ENCODE measurements at regions not wholly inside any gene's neighbourhood (a gene's known extent, or its start where the extent isn't known, plus 50 kb on each side); places are given as distances from the start of the nearest gene placed in this dataset.

DNA sequence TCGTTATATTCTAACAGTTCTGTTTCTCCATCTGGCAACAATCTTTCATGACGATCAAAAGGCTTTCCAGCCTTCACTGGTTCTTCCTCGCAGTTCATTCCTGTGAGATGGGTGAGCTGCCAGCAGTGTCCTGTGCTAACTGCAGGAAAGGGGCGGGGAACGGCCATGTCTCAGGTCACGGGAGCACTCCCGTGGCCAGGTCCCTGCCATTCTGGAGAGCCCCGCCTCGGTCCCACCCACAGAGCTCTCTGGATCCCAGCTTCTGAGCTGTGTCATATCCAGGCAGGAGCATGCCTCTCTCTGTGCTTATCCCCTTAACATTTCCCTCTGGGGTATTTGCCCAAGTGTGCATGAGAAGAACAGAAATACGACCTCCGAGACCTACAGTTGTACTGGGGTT is 297.8 kb upstream of the IRX2 start:
- no peak overlapping the region for H3K4me3 Mint-ChIP-seq
- Histone ChIP-seq H4K20me1 (ENCODE audit: insufficient read depth, low read length) (no peaks in the 10 kb centered on the region), H3K4me1 (ENCODE audit: control insufficient read depth in 1 of 2, insufficient read depth in 2 of 2, low read length in 2 of 2) (no peaks in the 10 kb centered on the region), H3K9me3 (replicated peaks in 1 of 2; ENCODE audit: control insufficient read depth in 1 of 2, insufficient read depth in 1 of 2, low read length in 2 of 2) (peaks cover 0 to 30% of the 10 kb centered on the region in 2 donors), H3K36me3 (replicated peaks in 1 of 2; ENCODE audit: control insufficient read depth in 1 of 2, insufficient read depth in 2 of 2, low read length in 2 of 2) (no peaks in the 10 kb centered on the region), H3K9ac (ENCODE audit: insufficient read depth, low read length, poor library complexity, severe bottlenecking) (no peak overlapping the region), H2AFZ (ENCODE audit: insufficient read depth, low read depth, low read length, poor library complexity, severe bottlenecking) (no peak overlapping the region), H3K27ac (ENCODE audit: low read depth in 1 of 2, low read length in 2 of 2) (no peak overlapping the region), H3K4me3 (replicated peaks in 1 of 3; ENCODE audit: low read depth in 2 of 3, low read length in 3 of 3) (no peak overlapping the region), H3K4me2 (replicated peaks; ENCODE audit: extremely low read depth, low read length, poor library complexity, severe bottlenecking) (no peak overlapping the region), H3K27me3 (ENCODE audit: control insufficient read depth in 2 of 2, insufficient read depth in 2 of 2, low read length in 2 of 2) (no peaks in the 10 kb centered on the region), H3K79me2 (ENCODE audit: insufficient read depth, low read length) (no peaks in the 10 kb centered on the region)
- H3K27me3 Mint-ChIP-seq (ENCODE audit: low read depth in 3 of 3) = no peaks in the 10 kb centered on the region
- H3K9me3 Mint-ChIP-seq = peaks cover 0 to 18% (median 14%) of the 10 kb centered on the region in 7 donors
- TF ChIP-seq, protein P1, sequence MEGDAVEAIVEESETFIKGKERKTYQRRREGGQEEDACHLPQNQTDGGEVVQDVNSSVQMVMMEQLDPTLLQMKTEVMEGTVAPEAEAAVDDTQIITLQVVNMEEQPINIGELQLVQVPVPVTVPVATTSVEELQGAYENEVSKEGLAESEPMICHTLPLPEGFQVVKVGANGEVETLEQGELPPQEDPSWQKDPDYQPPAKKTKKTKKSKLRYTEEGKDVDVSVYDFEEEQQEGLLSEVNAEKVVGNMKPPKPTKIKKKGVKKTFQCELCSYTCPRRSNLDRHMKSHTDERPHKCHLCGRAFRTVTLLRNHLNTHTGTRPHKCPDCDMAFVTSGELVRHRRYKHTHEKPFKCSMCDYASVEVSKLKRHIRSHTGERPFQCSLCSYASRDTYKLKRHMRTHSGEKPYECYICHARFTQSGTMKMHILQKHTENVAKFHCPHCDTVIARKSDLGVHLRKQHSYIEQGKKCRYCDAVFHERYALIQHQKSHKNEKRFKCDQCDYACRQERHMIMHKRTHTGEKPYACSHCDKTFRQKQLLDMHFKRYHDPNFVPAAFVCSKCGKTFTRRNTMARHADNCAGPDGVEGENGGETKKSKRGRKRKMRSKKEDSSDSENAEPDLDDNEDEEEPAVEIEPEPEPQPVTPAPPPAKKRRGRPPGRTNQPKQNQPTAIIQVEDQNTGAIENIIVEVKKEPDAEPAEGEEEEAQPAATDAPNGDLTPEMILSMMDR (IDR thresholded peaks at IDR 0.05) = no peak
- no peaks in the 10 kb centered on the region for H3K36me3 Mint-ChIP-seq
- intact Hi-C loops (cut with micrococcal nuclease) = no loop called here
- H3K27ac Mint-ChIP-seq = no peak overlapping the region
- H3K4me1 Mint-ChIP-seq = no peaks in the 10 kb centered on the region
- DNase-seq = no peak
- WGBS (ENCODE audit: insufficient coverage) = 81% methylated on average over 8 of the region's 11 CpGs

DNA sequence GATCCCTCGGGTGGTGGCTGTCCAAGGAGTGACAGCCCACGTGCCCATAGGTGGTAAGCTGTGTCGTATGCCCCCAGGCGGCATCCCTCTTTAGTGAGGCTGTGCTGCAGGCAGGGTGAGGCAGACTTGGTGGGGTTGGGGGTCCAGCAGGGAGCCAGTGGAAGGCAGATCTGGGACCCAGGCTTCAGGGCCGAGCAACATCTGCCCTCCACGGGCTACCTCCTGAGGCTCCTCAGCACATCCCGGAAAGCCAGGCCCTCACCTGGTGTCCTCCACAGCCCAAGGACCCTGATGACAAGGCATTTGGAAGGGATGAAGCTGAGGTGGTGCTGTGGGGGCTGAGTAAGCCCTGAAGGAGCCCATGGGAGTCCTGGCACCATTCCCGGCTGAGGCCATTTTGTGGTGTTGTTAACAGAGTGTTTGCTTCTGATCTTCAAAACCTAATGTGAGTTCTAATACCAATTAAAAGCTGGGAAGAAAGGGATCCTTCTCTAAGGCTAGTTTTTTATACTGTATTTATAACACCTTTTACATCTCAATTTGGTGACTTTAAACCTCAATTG is 295.8 kb upstream of the IRX2 start:
- no peak for DNase-seq
- Histone ChIP-seq H3K4me3 (replicated peaks in 1 of 3; ENCODE audit: low read depth in 2 of 3, low read length in 3 of 3) (no peak overlapping the region), H3K79me2 (ENCODE audit: insufficient read depth, low read length) (no peaks in the 10 kb centered on the region), H3K36me3 (replicated peaks in 1 of 2; ENCODE audit: control insufficient read depth in 1 of 2, insufficient read depth in 2 of 2, low read length in 2 of 2) (no peaks in the 10 kb centered on the region), H3K27me3 (ENCODE audit: control insufficient read depth in 2 of 2, insufficient read depth in 2 of 2, low read length in 2 of 2) (no peaks in the 10 kb centered on the region), H3K27ac (ENCODE audit: low read depth in 1 of 2, low read length in 2 of 2) (no peak overlapping the region), H3K9ac (ENCODE audit: insufficient read depth, low read length, poor library complexity, severe bottlenecking) (no peak overlapping the region), H3K9me3 (replicated peaks in 1 of 2; ENCODE audit: control insufficient read depth in 1 of 2, insufficient read depth in 1 of 2, low read length in 2 of 2) (peaks cover 0 to 37% of the 10 kb centered on the region in 2 donors), H3K4me2 (replicated peaks; ENCODE audit: extremely low read depth, low read length, poor library complexity, severe bottlenecking) (no peak overlapping the region), H2AFZ (ENCODE audit: insufficient read depth, low read depth, low read length, poor library complexity, severe bottlenecking) (no peak overlapping the region), H4K20me1 (ENCODE audit: insufficient read depth, low read length) (no peaks in the 10 kb centered on the region), H3K4me1 (ENCODE audit: control insufficient read depth in 1 of 2, insufficient read depth in 2 of 2, low read length in 2 of 2) (no peaks in the 10 kb centered on the region)
- intact Hi-C loops (cut with micrococcal nuclease) = no loop called here
- Mint-ChIP-seq H3K9me3 (peaks cover 0 to 24% (median 6%) of the 10 kb centered on the region in 7 donors), H3K27ac (no peak overlapping the region), H3K27me3 (ENCODE audit: low read depth in 3 of 3) (no peaks in the 10 kb centered on the region), H3K4me3 (no peak overlapping the region), H3K4me1 (no peaks in the 10 kb centered on the region), H3K36me3 (no peaks in the 10 kb centered on the region)
- 91% methylated on average over 7 of the region's 8 CpGs for WGBS (ENCODE audit: insufficient coverage)
- TF ChIP-seq, protein P1 (IDR thresholded peaks at IDR 0.05) = no peak
